A549 (cell line): ENCODE measurements at regions not wholly inside any gene's neighbourhood (a gene's known extent, or its start where the extent isn't known, plus 50 kb on each side); places are given as distances from the start of the nearest gene placed in this dataset.

Experiments
- ATAC-seq, 2 experiments: fragments of 200-7000 bp in 1 of 2; fragments of >200 bp in 1 of 2; cut with Nextera tagmentation in 1 of 2; cut with Tn5 transposase in 1 of 2; 3 replicates each; pipeline versions ENCODE4 v1.8.0 to v1.9.1; 2018 to 2020; ENCODE audit warnings: mild to moderate bottlenecking in 1 of 2, moderate library complexity in 1 of 2
- CTCF ChIA-PET: fragments of 300-600 bp; sonication (Branson Sonifier 250); formaldehyde crosslinking; extraction: SDS; loops from one replicate; lab custom pipeline; 2021; ENCODE audit warnings: antibody characterized with exemption, inconsistent platforms; lab: Yijun Ruan, JAX
- POLR2A ChIA-PET: fragments of 350-600 bp; formaldehyde crosslinking; extraction: SDS; loops from one replicate; lab custom pipeline; 2021; ENCODE audit warnings: antibody characterized with exemption, inconsistent platforms; lab: Yijun Ruan, JAX
- DNase-seq, 2 experiments: peaks; one replicate each; pipeline versions ENCODE4 v3.0.0 to v3.0.0-alpha.2; 2011 to 2016; ENCODE audit warnings: low read depth in 1 of 2, low spot score in 1 of 2
- FAIRE-seq: peaks from 2 replicates; lab custom pipeline; 2011; peaks lifted over from hg19 to GRCh38; lab: Jason Lieb, UNC
- H3K27ac ChIP-seq, 2 experiments: fragments of >200 bp; sonication (Bioruptor Twin); formaldehyde crosslinking; 3 replicates each; pipeline ENCODE4 v1.5.1; 2016 to 2017
- H3K4me1 ChIP-seq: fragments of >200 bp; sonication (Bioruptor Twin); formaldehyde crosslinking; 3 replicates; pipeline ENCODE4 v1.6.1; 2016
- H3K4me2 ChIP-seq: fragments of >200 bp; sonication (Bioruptor Twin); formaldehyde crosslinking; 3 replicates; pipeline ENCODE4 v1.6.1; 2016
- H3K4me3 ChIP-seq: fragments of >200 bp; sonication (Bioruptor Twin); formaldehyde crosslinking; 3 replicates; pipeline ENCODE4 v1.5.1; 2016
- H3K9me3 ChIP-seq: fragments of >200 bp; sonication (Bioruptor Twin); formaldehyde crosslinking; 3 replicates; pipeline ENCODE4 v1.6.1; 2016
- BHLHE40 ChIP-seq: IDR thresholded peaks from 2 replicates; pipeline ENCODE4 v1.6.1; 2012; ENCODE audit warnings: low read depth, low read length, inconsistent platforms
- CBX2 ChIP-seq: fragments of 200-600 bp; sonication (generic); IDR thresholded peaks from 2 replicates; pipeline ENCODE4 v1.6.1; 2016; ENCODE audit warnings: low read depth, mild to moderate bottlenecking, borderline replicate concordance
- CBX8 ChIP-seq: fragments of 200-600 bp; sonication (generic); IDR thresholded peaks from 2 replicates; pipeline ENCODE4 v1.6.1; 2016
- CHD2 ChIP-seq: fragments of 150-350 bp; IDR thresholded peaks from 2 replicates; pipeline ENCODE4 v1.6.1; 2014; ENCODE audit warnings: low read length; ENCODE audit not compliant: partially characterized antibody
- CTCF ChIP-seq: fragments of >200 bp; sonication (Bioruptor Twin); formaldehyde crosslinking; IDR thresholded peaks from 3 replicates; pipeline ENCODE4 v1.5.1; 2016
- EHF ChIP-seq: fragments of 250-450 bp; sonication (Bioruptor Pico); IDR thresholded peaks from 2 replicates; pipeline ENCODE4 v1.5.0; 2020; ENCODE audit warnings: mild to moderate bottlenecking
- EHMT2 ChIP-seq: fragments of 200-600 bp; sonication (generic); IDR thresholded peaks from 2 replicates; pipeline ENCODE4 v1.6.1; 2016; ENCODE audit warnings: antibody characterized with exemption, low read depth, mild to moderate bottlenecking, moderate library complexity
- EP300 ChIP-seq, 2 experiments: fragments of >200 bp; sonication (Bioruptor Twin); formaldehyde crosslinking; IDR thresholded peaks; 2 replicates in 1 of 2; 3 replicates in 1 of 2; pipeline ENCODE4 v1.6.1; 2016 to 2017
- ESRRA ChIP-seq: fragments of 150-350 bp; IDR thresholded peaks from 2 replicates; pipeline ENCODE4 v1.6.1; 2014; ENCODE audit warnings: mild to moderate bottlenecking, low read length, borderline replicate concordance
- GATA3 ChIP-seq: IDR thresholded peaks from 2 replicates; pipeline ENCODE4 v1.6.1; 2012; ENCODE audit warnings: borderline replicate concordance
- HOXA7 ChIP-seq: fragments of 250-450 bp; sonication (Bioruptor Pico); IDR thresholded peaks from 2 replicates; pipeline ENCODE4 v1.5.0; 2020; ENCODE audit warnings: mild to moderate bottlenecking, moderate library complexity
- JUNB ChIP-seq: fragments of >200 bp; sonication (Bioruptor Twin); formaldehyde crosslinking; IDR thresholded peaks from 2 replicates; pipeline ENCODE4 v1.6.1; 2016
- MAX ChIP-seq: IDR thresholded peaks from 2 replicates; pipeline ENCODE4 v1.6.1; 2012
- MAZ ChIP-seq: fragments of 150-350 bp; IDR thresholded peaks from 2 replicates; pipeline ENCODE4 v1.6.1; 2014; ENCODE audit warnings: antibody characterized with exemption, low read depth, low read length, borderline replicate concordance
- MYC ChIP-seq: IDR thresholded peaks from 2 replicates; pipeline ENCODE4 v1.6.1; 2012; ENCODE audit warnings: mild to moderate bottlenecking, inconsistent platforms, low read length, improper control_type of control experiment, borderline replicate concordance
- NFE2L2 ChIP-seq: fragments of 150-350 bp; conservative IDR thresholded peaks from 2 replicates; pipeline ENCODE4 v1.6.1; 2014; ENCODE audit warnings: low read length
- NR3C1 ChIP-seq: fragments of >200 bp; sonication (Bioruptor Twin); formaldehyde crosslinking; IDR thresholded peaks from 3 replicates; pipeline ENCODE4 v1.6.1; 2017
- RCOR1 ChIP-seq: fragments of 150-350 bp; IDR thresholded peaks from 2 replicates; pipeline ENCODE4 v1.6.1; 2014; ENCODE audit warnings: antibody characterized with exemption, low read length, low read depth
- RNF2 ChIP-seq: fragments of 200-600 bp; sonication (generic); IDR thresholded peaks from 2 replicates; pipeline ENCODE4 v1.6.1; 2016; ENCODE audit warnings: low read depth, mild to moderate bottlenecking, antibody characterized with exemption, moderate library complexity, borderline replicate concordance
- ZC3H11A ChIP-seq: fragments of 450-650 bp; IDR thresholded peaks from 2 replicates; pipeline ENCODE4 v1.6.1; 2014; ENCODE audit warnings: antibody characterized with exemption, mild to moderate bottlenecking
- ZFP36 ChIP-seq: fragments of 450-650 bp; IDR thresholded peaks from 2 replicates; pipeline ENCODE4 v1.6.1; 2014; ENCODE audit warnings: borderline replicate concordance; ENCODE audit not compliant: partially characterized antibody
- WGBS: methylation state at CpG from one replicate; pipeline ENCODE4 v1.1.6; 2017; ENCODE audit errors: missing lambda C conversion rate; 5-methylcytosine and 5-hydroxymethylcytosine counted together
- TF ChIP-seq, protein P1 (sequence below): fragments of 450-650 bp; IDR thresholded peaks from 2 replicates; pipeline ENCODE4 v1.6.1; 2014; ENCODE audit warnings: antibody characterized with exemption
- TF ChIP-seq, protein P2 (sequence below): IDR thresholded peaks from 2 replicates; pipeline ENCODE4 v1.6.1; 2012

DNA sequence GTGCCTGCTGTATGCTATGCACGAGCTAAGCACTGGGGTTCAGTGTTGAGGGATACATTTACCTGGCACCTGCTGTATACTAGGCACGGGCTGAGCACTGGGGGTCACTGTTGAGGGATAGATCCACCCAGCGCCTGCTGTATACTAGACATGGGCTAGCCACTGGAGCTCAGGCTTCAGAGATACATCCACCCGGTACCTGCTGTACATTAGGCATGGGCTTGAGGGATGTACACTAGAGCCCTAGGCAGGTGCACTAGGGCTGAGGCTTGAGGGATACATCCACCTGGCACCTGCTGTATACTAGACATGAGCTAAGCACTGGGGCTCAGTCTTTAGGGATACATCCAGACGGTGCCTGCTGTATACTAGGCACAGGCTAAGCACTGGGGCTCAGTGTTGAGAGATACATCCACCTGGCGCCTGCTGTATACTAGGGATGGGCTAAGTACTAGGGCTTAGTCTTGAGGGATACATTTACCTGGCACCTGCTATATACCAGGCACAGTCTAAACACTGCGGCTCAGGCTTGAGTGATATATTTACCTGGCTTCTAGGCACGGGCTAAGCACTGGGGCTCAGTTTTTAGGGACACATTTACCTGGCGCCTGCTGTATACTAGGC lies 92.7 kb downstream of the ADRA2C start:
- CTCF ChIA-PET, result interaction anchor here (3.0 kb wide), 1 partner anchor 22 kb away, joined by 7 read pairs; no protein-coding TSS in a partner anchor
- no peak for FAIRE-seq

GRCh38 chr4:3859571-3859970 lies 93.4 kb downstream of the ADRA2C start:
- no peaks in the 10 kb centered on the region for H3K9me3 ChIP-seq
- no peak for FAIRE-seq
- ChIA-PET POLR2A (no interaction called here), CTCF (interaction anchor here (1.0 kb wide), 1 partner anchor 94 kb away, joined by 3 read pairs; no protein-coding TSS in a partner anchor)
- no peak overlapping the region for H3K4me2 ChIP-seq
- H3K4me1 ChIP-seq, result no peaks in the 10 kb centered on the region
- WGBS, result 50% methylated on average over 2 of the region's 8 CpGs
- no peak for ATAC-seq
- DNase-seq, result no peak
- no peak overlapping the region for H3K4me3 ChIP-seq
- TF ChIP-seq MYC (no peak), JUNB (no peak), RCOR1 (no peak), ESRRA (no peak), MAX (no peak), BHLHE40 (no peak), CHD2 (no peak), RNF2 (no peak), ZC3H11A (no peak), GATA3 (no peak), MAZ (no peak), ZFP36 (no peak), CTCF (no peak), NFE2L2 (no peak)
- TF ChIP-seq, protein P1, sequence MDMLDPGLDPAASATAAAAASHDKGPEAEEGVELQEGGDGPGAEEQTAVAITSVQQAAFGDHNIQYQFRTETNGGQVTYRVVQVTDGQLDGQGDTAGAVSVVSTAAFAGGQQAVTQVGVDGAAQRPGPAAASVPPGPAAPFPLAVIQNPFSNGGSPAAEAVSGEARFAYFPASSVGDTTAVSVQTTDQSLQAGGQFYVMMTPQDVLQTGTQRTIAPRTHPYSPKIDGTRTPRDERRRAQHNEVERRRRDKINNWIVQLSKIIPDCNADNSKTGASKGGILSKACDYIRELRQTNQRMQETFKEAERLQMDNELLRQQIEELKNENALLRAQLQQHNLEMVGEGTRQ, result no peak
- no peak overlapping the region for H3K27ac ChIP-seq

More for the DNA sequence above, 92.7 kb downstream of the ADRA2C start:
- Histone ChIP-seq H3K27ac (no peak overlapping the region), H3K4me1 (no peaks in the 10 kb centered on the region), H3K9me3 (no peaks in the 10 kb centered on the region), H3K4me3 (no peak overlapping the region), H3K4me2 (no peak overlapping the region)
- POLR2A ChIA-PET, result no interaction called here
- TF ChIP-seq MYC (no peak), EHMT2 (no peak), ZFP36 (no peak), HOXA7 (CRISPR knock-in tag) (no peak), CBX2 (no peak), EP300 (IDR thresholded peaks at IDR 0.05) (no peak), ZC3H11A (no peak), NR3C1 (no peak), CBX8 (no peak), EHF (no peak), JUNB (no peak)
- TF ChIP-seq, protein P2, sequence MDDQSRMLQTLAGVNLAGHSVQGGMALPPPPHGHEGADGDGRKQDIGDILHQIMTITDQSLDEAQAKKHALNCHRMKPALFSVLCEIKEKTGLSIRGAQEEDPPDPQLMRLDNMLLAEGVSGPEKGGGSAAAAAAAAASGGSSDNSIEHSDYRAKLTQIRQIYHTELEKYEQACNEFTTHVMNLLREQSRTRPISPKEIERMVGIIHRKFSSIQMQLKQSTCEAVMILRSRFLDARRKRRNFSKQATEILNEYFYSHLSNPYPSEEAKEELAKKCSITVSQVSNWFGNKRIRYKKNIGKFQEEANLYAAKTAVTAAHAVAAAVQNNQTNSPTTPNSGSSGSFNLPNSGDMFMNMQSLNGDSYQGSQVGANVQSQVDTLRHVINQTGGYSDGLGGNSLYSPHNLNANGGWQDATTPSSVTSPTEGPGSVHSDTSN, result no peak
- ATAC-seq (no peak), DNase-seq (no peak)
- 14% methylated on average over 4 of the region's 9 CpGs for WGBS
